T-helper 1 cell treated with Interleukin-12 subunit alpha and Interleukin-12 subunit beta and Interleukin-4 antibody, amounts not matched to agents 30 ng/mL and 1 ng/mL, for 36 hours (primary cell): ENCODE measurements at regions not wholly inside any gene's neighbourhood (a gene's known extent, or its start where the extent isn't known, plus 50 kb on each side); places are given as distances from the start of the nearest gene placed in this dataset.

Experiments
- intact Hi-C: fragments of 100-400 bp; cut with micrococcal nuclease; formaldehyde crosslinking; loops from one replicate; pipeline ENCODE4 v1.15.1; 2024

- intact Hi-C loops = no loop called here
Measured at GRCh38 chr2:103103678-103104077, 341.8 kb downstream of the TMEM182 start.

DNA sequence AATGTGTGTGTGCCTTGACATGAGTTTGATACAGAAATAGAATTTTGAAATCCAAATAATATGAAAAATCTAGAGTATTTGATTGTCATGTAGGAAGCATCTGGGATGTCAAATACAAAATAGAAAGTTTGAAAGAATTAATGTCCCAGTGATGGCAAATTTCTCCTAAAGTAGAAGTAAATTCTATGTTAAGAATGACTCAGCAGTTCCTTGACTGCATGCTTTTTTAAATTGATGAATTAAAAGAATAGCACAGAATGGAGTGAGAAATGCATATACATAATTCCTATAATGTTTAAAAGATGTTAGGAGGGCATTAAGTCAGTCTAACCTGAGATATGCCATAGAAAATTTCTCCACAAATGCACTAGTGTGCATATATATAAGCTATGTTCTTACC lies 357.5 kb downstream of the TMEM182 start:
- intact Hi-C loops = no loop called here

DNA sequence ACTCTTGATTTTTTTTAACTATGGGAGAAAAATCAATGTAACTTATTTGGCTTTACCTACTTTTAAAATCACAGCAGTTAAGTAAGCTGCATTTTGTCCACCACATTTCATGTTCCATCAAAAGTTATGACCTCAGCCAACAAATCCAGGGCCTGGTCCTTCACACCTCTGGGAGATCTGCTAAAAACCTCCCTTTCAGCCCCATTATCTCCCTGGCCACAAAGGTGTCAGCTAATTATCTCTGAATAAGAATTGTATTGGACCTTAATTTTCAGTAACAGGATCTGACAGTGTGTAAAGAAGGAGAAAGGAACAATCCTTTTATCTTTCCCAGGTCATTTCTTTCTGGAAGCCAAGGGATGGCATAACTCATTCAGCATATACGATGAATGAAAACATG lies 359.3 kb downstream of the TMEM182 start:
- intact Hi-C loops = no loop called here

- intact Hi-C loops = no loop called here
Measured at GRCh38 chr2:103123516-103123915, 361.7 kb downstream of the TMEM182 start.

GRCh38 chr2:103130857-103131256 lies 369.0 kb downstream of the TMEM182 start:
- intact Hi-C loops = no loop called here

GRCh38 chr2:103132536-103133217 lies 370.8 kb downstream of the TMEM182 start:
- intact Hi-C loops = no loop called here

DNA sequence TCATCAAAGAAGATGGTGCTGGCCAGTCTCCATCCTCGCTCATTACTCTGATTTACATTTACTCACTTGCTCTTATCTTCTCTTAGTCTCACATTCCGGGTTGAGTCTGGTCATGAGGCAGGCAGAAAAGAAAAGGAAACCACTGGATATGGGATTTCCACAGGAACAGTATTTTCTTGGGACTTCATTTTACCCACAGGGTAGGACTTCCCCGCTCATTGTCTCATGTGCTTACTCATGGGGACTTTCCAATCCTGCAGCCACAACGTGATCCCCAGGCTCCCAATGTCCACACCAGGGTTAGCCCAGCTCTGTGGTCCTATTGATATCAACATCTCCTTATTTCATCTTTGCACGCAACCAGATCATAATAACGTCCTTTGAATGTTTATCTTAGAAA lies 373.8 kb downstream of the TMEM182 start:
- intact Hi-C loops = no loop called here

DNA sequence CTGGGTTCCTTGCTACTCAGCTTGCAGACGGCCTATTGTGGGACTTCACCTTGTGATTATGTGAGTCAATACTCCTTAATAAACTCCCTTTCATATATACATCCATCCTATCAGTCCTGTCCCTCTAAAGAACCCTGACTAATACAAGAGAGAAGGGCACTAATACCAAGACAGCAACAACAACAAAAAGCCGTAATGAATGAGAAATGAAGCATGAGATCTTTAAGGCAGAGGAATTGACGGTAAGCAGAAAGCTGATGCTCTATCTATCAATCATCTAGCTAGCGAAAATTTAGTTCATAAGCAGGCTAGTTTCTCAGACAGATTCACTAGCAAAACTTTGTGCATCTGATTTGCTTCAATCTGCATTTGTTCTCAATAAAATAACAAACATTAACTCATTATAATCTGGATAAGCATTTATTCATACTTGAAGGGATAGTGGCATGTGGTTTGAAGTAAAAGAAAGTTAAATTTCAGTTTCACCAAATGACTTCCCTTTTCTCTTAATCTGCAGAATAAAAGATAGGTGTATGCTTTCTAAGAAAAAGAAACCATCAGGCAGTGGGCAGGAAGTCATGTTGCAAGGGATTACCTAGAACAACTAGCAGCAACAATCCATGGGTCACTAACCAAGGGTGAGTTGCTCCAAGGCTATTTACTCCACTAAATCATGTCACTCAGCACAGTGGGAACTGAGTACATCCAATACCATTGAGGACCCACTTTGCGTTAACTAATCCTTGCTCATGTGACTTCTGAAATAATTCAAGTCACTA lies 376.5 kb downstream of the TMEM182 start:
- intact Hi-C loops = no loop called here

DNA sequence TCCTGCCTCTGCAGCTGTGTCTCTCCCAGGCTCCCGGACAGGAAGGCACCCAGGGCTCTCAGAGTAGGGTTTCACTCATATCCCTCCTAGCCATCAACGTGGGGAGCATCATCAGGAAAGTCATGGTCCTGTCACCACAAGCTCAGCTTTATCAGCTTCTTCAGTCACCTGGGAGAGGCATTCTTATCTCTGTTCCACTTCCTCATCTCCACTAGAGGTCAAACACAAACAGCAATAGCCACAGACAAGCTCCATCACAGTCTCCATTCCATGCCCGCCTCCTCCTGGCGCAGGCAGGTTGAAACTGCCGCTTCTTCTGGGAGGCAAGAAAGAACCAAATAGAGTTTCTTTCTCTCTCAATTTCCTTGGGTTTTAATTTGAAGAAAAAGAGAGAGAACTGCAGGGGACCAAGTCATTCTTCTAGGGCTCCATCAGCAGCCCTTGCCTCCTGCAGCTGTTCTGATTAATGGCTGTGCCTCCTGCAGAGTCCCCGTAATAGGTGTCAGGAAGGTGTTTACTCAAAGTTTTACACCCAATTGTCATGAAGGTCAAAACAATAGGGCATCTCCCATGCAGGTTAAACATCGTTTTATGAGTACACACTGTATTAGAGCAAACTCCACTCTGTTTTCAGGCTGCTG lies 377.9 kb downstream of the TMEM182 start:
- intact Hi-C loops = no loop called here

DNA sequence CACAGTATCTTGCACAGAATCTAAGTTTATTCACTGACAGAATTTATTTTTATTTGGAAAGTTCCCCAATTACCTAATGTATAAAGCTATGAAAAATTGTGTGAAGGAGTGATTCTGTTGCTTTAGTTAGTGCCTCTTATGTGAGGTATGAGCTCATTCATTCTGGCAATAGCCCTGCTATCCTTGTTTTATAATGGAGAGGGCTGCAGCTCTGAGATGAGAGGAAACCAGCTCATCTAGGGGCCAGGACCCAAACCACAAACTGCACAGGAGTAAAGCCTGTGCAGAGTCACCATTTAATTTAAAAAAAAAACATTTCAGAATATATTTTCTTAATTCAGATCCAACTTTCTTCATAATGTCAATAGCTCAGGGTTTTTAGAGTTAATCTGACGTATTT lies 383.0 kb downstream of the TMEM182 start:
- intact Hi-C loops = no loop called here

- intact Hi-C loops = no loop called here
Measured at GRCh38 chr2:103145739-103146138, 383.9 kb downstream of the TMEM182 start.

DNA sequence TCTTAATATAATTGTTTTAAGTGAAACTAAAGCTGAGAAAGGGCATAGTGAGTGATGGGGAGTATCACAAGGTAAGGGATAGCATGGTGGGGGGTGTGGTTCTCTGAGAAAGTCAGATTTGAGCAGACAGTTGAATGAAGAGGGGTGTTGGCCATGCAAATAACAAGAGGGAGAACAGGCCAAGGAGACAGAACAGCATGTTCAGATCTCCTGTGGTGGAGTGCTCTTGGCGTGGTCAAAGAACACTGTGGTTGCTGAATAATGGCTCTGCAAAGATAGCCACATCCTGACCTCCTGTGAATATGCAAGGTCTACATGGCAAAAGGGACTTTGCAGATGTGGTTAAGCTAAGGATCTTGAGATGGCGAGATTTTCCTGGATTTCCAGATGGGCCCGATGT lies 389.2 kb downstream of the TMEM182 start:
- intact Hi-C loops = loop anchor here (10.0 kb wide), 1 partner anchor 306 kb away; no protein-coding TSS in a partner anchor

DNA sequence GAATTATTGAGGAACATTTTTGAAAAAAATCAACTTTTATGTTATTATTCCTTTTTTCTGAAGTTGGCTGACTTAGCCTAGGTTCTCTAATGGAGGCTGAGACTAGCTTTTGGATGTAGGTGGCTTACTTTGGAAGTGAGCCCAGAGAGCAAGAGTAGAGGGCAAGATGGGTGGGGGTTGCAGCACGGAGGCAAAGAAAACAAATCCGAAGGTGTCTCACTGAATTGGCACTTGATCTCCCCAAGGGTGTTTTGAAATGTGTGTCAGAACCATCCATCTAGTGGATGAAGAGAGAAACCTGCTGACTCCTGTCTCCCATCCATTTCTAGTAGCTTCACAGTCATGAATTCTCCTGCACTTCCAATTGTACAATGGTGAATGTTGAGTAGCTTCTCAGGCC lies 390.7 kb downstream of the TMEM182 start:
- intact Hi-C loops = loop anchor here (10.0 kb wide), 1 partner anchor 308 kb away; no protein-coding TSS in a partner anchor

DNA sequence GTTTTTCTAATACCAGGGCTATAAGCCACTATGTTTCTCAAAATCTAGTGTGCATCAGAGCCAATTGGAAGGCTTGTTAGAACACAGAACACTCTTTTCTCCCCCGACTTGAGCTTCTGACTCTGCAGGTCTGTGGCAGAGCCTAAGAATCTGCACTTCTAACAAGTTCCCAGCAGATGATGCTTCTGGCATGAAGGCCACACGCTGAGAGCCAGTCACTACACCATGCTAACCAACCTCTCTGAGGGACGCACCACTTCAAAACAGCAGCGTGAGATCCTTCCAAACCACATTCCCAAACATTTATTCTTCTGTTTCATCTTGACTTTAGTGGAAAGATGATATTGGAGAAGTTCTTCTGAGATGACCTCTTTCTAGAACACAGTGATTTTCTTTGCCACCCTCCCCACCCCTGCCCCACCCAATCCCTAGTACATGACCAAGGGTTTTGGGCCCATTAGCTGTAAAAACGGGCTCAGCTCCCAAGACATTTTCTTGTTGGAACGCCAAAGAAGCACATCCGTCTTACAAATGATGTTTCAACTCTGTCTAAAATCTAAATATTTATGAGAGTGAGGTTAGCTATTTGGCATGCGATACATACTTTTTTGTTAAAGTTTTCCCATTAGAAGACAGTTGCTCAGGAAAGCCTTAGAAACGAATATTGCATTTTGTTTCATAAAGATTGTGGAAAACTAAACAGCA lies 391.9 kb downstream of the TMEM182 start:
- intact Hi-C loops = loop anchor here (10.0 kb wide), 1 partner anchor 309 kb away; no protein-coding TSS in a partner anchor

DNA sequence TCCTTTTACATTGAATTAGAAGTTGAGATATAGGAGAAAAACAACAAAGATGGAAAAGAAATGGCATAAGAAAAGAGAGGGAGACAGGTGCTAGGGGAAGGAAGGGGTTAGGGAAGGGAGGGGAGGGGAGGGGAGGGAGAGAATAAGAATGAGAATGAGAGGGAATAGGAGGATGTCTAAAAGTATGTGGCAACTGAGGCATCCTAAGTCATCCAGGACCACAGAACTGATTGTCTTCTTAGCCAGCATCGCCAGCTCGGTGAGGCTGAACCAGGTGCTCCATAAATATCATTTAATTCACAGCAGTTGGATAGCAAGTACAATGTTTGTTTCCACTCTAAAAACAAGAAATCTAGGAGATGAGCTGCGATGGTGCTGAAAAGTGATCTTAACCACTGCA lies 393.5 kb downstream of the TMEM182 start:
- intact Hi-C loops = loop anchor here (10.0 kb wide), 1 partner anchor 311 kb away; no protein-coding TSS in a partner anchor

GRCh38 chr2:103159018-103159417 lies 397.2 kb downstream of the TMEM182 start:
- intact Hi-C loops = loop anchor here (10.0 kb wide), 1 partner anchor 314 kb away; no protein-coding TSS in a partner anchor

DNA sequence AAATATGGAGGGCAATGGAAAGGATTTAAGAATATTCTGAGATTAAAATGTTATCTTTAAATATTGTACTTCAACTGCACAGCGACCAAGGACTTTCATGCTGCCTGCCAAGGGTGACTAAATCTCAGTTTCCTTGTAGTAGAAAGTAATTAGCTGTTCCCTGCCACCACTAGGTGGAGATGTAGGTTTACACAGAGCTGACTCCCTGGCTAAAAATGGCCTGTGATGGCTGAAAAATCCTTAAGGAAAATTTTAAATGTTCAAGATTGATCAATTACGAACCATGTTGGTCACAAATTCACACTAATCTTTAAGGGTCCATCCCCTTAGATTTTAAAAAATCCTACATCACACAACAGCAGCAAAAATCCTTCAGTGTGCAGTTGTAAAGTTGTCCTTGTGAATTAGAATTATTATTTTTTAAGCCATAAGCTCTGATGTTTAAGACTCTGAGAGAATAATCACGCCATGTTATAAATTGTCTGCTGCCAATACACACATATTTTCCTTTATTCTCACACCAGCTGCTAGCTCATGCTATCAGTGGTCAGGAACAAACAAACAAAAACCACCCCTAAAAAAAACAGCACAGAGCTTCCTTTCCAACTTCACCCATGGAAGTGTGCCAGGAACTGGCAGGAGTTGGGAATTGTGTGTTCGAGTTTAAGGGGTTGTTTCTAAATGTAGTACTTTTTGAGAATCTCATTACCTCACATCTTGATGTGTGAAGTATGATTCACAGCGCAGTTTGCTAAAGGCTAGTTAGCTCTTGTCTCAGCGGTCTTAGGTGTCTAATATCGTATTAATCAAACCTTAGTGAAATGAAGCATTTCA lies 399.8 kb downstream of the TMEM182 start:
- intact Hi-C loops = loop anchor here (1.0 kb wide), 1 partner anchor 1688 kb away; no protein-coding TSS in a partner anchor

DNA sequence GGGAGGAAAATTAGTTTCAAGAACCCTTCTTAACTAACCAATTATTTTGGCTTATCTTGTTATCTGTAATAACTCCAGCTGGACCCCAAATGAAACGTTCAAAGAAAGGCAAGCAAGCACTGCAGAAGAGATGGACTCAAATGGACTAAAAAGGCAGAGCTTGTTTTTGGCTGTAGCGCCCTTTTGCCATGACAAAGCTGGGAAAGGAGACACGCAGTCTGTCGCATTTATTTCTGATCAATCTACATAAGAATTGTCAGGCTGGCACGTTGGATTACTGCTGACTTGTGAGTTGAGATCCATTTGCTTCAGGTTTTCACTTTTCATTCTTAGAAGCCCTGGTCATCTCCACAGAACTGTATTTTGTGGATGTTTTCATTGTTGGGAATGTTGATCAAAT lies 402.9 kb downstream of the TMEM182 start:
- intact Hi-C loops = no loop called here

GRCh38 chr2:103165836-103166235 lies 404.0 kb downstream of the TMEM182 start:
- intact Hi-C loops = no loop called here
